IMR-90 (cell line): ENCODE measurements at regions not wholly inside any gene's neighbourhood (a gene's known extent, or its start where the extent isn't known, plus 50 kb on each side); places are given as distances from the start of the nearest gene placed in this dataset.

ENCODE experiments used
- ATAC-seq: fragments of 200-7000 bp; cut with Tn5 transposase; 2 replicates; pipeline ENCODE4 v1.9.1; 2020; ENCODE audit warnings: low read depth, mild to moderate bottlenecking, moderate library complexity
- BruUV-seq: library from RNA; stranded (reverse); fragments of 400-500 nt; replicated peaks from 2 replicates; lab custom pipeline; 2021; lab: Mats Ljungman, UMichigan
- CTCF ChIA-PET: fragments of 300-600 bp; formaldehyde crosslinking; extraction: SDS; loops from one replicate; lab custom pipeline; 2021; ENCODE audit warnings: antibody characterized with exemption; lab: Yijun Ruan, JAX
- POLR2A ChIA-PET: fragments of 300-600 bp; sonication (Branson Sonifier 250); formaldehyde crosslinking; loops from one replicate; lab custom pipeline; 2022; ENCODE audit warnings: antibody characterized with exemption; ENCODE audit not compliant: unreplicated experiment; lab: Charles Lee
- DNase-seq: peaks from one replicate; pipeline ENCODE4 v3.0.0; 2013
- H2AFZ ChIP-seq: replicated peaks from 2 replicates; pipeline ENCODE3; 2013; ENCODE audit warnings: low read length, mild to moderate bottlenecking; ENCODE audit not compliant: poor library complexity
- H2AK5ac ChIP-seq: 2 replicates; pipeline ENCODE4 v1.6.1; 2013; ENCODE audit warnings: low read depth, low read length, inconsistent platforms
- H2AK9ac ChIP-seq: replicated peaks from 2 replicates; pipeline ENCODE3; 2013; ENCODE audit warnings: mild to moderate bottlenecking, low read depth, low read length, moderate library complexity; ENCODE audit not compliant: poor library complexity
- H2BK120ac ChIP-seq: 2 replicates; pipeline ENCODE4 v1.6.1; 2013; ENCODE audit warnings: low read depth, low read length, inconsistent platforms
- H2BK15ac ChIP-seq: 3 replicates; pipeline ENCODE4 v1.6.1; 2013; ENCODE audit warnings: low read depth, low read length, inconsistent platforms
- H2BK20ac ChIP-seq: 2 replicates; pipeline ENCODE4 v1.6.1; 2013; ENCODE audit warnings: low read depth, mild to moderate bottlenecking, inconsistent platforms, low read length, moderate library complexity
- H2BK5ac ChIP-seq: 2 replicates; pipeline ENCODE4 v1.6.1; 2013; ENCODE audit warnings: mild to moderate bottlenecking, low read depth, low read length, inconsistent platforms; ENCODE audit not compliant: poor library complexity, severe bottlenecking
- H3K14ac ChIP-seq: replicated peaks from 2 replicates; pipeline ENCODE4 v1.6.1; 2013; ENCODE audit warnings: low read depth, low read length, inconsistent platforms
- H3K18ac ChIP-seq: 2 replicates; pipeline ENCODE4 v1.6.1; 2013; ENCODE audit warnings: low read depth, low read length, control low read depth
- H3K23ac ChIP-seq: 2 replicates; pipeline ENCODE4 v1.6.1; 2013; ENCODE audit warnings: low read depth, low read length, inconsistent platforms
- H3K27ac ChIP-seq: 2 replicates; pipeline ENCODE4 v1.5.1; 2013; ENCODE audit warnings: mild to moderate bottlenecking, control low read depth, low read length; ENCODE audit not compliant: insufficient read depth
- H3K27me3 ChIP-seq: 2 replicates; pipeline ENCODE4 v1.6.1; 2013; ENCODE audit warnings: low read length; ENCODE audit not compliant: control insufficient read depth, insufficient read depth
- H3K36me3 ChIP-seq: 2 replicates; pipeline ENCODE4 v1.6.1; 2013; ENCODE audit warnings: low read length, mixed read lengths; ENCODE audit not compliant: control insufficient read depth, insufficient read depth
- H3K4ac ChIP-seq: 2 replicates; pipeline ENCODE4 v1.6.1; 2013; ENCODE audit warnings: low read depth, low read length, inconsistent platforms
- H3K4me1 ChIP-seq: 2 replicates; pipeline ENCODE4 v1.6.1; 2013; ENCODE audit warnings: low read length, mixed read lengths; ENCODE audit not compliant: control insufficient read depth, insufficient read depth
- H3K4me2 ChIP-seq: 2 replicates; pipeline ENCODE4 v1.6.1; 2013; ENCODE audit warnings: low read depth, mild to moderate bottlenecking, control low read depth, low read length, moderate library complexity
- H3K4me3 ChIP-seq: 2 replicates; pipeline ENCODE4 v1.5.1; 2013; ENCODE audit warnings: low read depth, mild to moderate bottlenecking, control low read depth, low read length, moderate library complexity; ENCODE audit not compliant: insufficient read depth
- H3K56ac ChIP-seq: 2 replicates; pipeline ENCODE4 v1.6.1; 2013; ENCODE audit warnings: low read length, inconsistent platforms; ENCODE audit not compliant: insufficient read depth; ENCODE audit errors: extremely low read depth
- H3K79me1 ChIP-seq, 2 experiments: 2 replicates each; pipeline ENCODE4 v1.6.1; 2013; ENCODE audit warnings: low read length in 2 of 2, inconsistent platforms in 1 of 2, low read depth in 1 of 2
- H3K9ac ChIP-seq: 2 replicates; pipeline ENCODE4 v1.6.1; 2013; ENCODE audit warnings: low read depth, low read length, control low read depth
- H3K9me1 ChIP-seq: 2 replicates; pipeline ENCODE4 v1.6.1; 2013; ENCODE audit warnings: low read length, inconsistent platforms; ENCODE audit not compliant: insufficient read depth
- H3K9me3 ChIP-seq: 2 replicates; pipeline ENCODE4 v1.6.1; 2013; ENCODE audit warnings: low read length; ENCODE audit not compliant: control insufficient read depth, insufficient read depth
- H4K20me1 ChIP-seq: 2 replicates; pipeline ENCODE4 v1.6.1; 2013; ENCODE audit warnings: low read length, inconsistent platforms; ENCODE audit not compliant: insufficient read depth
- H4K5ac ChIP-seq: 2 replicates; pipeline ENCODE4 v1.6.1; 2013; ENCODE audit warnings: mild to moderate bottlenecking, low read depth, low read length, control low read depth
- H4K8ac ChIP-seq, 2 experiments: 2 replicates each; pipeline ENCODE4 v1.6.1; 2013; ENCODE audit warnings: low read depth in 2 of 2, low read length in 2 of 2, control low read depth in 1 of 2, inconsistent platforms in 1 of 2
- H4K91ac ChIP-seq: 2 replicates; pipeline ENCODE4 v1.6.1; 2013; ENCODE audit warnings: low read depth, low read length, inconsistent platforms; ENCODE audit not compliant: insufficient read depth
- CEBPB ChIP-seq: IDR thresholded peaks from 2 replicates; pipeline ENCODE4 v1.6.1; 2012; ENCODE audit warnings: low read depth, low read length, improper control_type of control experiment
- FOS ChIP-seq: fragments of 150-350 bp; IDR thresholded peaks from 2 replicates; pipeline ENCODE4 v1.6.1; 2016; ENCODE audit warnings: low read depth, low read length
- POLR2A ChIP-seq: IDR thresholded peaks from 2 replicates; pipeline ENCODE4 v1.6.1; 2012; ENCODE audit warnings: mild to moderate bottlenecking, low read depth, low read length
- RAD21 ChIP-seq: IDR thresholded peaks from 2 replicates; pipeline ENCODE4 v1.6.1; 2012; ENCODE audit warnings: low read length, improper control_type of control experiment
- SMC3 ChIP-seq: fragments of 150-350 bp; IDR thresholded peaks from 2 replicates; pipeline ENCODE4 v1.6.1; 2016; ENCODE audit warnings: low read depth, mild to moderate bottlenecking, antibody characterized with exemption, low read length, moderate library complexity
- WGBS, 2 experiments: methylation state at CpG; one replicate each; pipeline versions ENCODE4 v1.1.5 to v1.1.7; 2013; ENCODE audit warnings: missing lambda C conversion rate in 2 of 2; ENCODE audit not compliant: insufficient read length in 1 of 2; ENCODE audit errors: extremely low coverage in 2 of 2; 5-methylcytosine and 5-hydroxymethylcytosine counted together
- dilution Hi-C: fragments of 300-500 bp; cut with HindIII; formaldehyde crosslinking; loops from one replicate; pipeline ENCODE4 v1.14.3; 2018; ENCODE audit warnings: low sequenced_read_pairs; ENCODE audit not compliant: unreplicated experiment
- in situ Hi-C: fragments of 300-500 bp; cut with MboI; formaldehyde crosslinking; loops from 3 replicates; pipeline ENCODE4 v1.14.3; 2019; ENCODE audit warnings: low sequenced_read_pairs, inconsistent platforms, mixed read lengths
- intact Hi-C: fragments of 100-400 bp; cut with micrococcal nuclease; formaldehyde crosslinking; loops from 2 replicates; pipeline ENCODE4 v1.10.0; 2022
- TF ChIP-seq, protein P1 (sequence below): conservative IDR thresholded peaks from 2 replicates; pipeline ENCODE4 v1.5.1; 2012; ENCODE audit warnings: mild to moderate bottlenecking, low read depth, low read length, improper control_type of control experiment
- TF ChIP-seq, protein P2 (sequence below): fragments of 150-350 bp; IDR thresholded peaks from 2 replicates; pipeline ENCODE4 v1.6.1; 2016; ENCODE audit warnings: low read depth, mild to moderate bottlenecking, low read length, moderate library complexity, borderline replicate concordance

- no peak overlapping the region for H4K8ac ChIP-seq
- H3K9me3 ChIP-seq: peaks cover under 1% of the 10 kb centered on the region; the same call in 1 of the 2 replicates
- ATAC-seq: no peak
- no peak overlapping the region for H3K56ac ChIP-seq
- no peaks in the 10 kb centered on the region for H3K36me3 ChIP-seq
- BruUV-seq: no TSS peak
- H2AK5ac ChIP-seq: no peak overlapping the region
- CTCF ChIA-PET: interaction anchor here (0.7 to 1.1 kb wide), 2 partner anchors 19 to 78 kb away, joined by 3 read pairs; no protein-coding TSS in a partner anchor
- H3K4ac ChIP-seq: no peak overlapping the region
- no peak overlapping the region for H3K4me2 ChIP-seq
- H3K9me1 ChIP-seq: no peaks in the 10 kb centered on the region
- H3K9ac ChIP-seq: no peak overlapping the region
- H2BK20ac ChIP-seq: no peak overlapping the region
- H4K91ac ChIP-seq: no peak overlapping the region
- H2BK15ac ChIP-seq: no peak overlapping the region
- in situ Hi-C loops (no loop called here), intact Hi-C loops (no loop called here), dilution Hi-C loops (no loop called here)
- POLR2A ChIA-PET: no interaction called here
- peak; percentile 36 for DNase-seq
- no peaks in the 10 kb centered on the region for H3K79me1 ChIP-seq
- H3K27ac ChIP-seq: no peak overlapping the region
- H3K4me1 ChIP-seq: no peaks in the 10 kb centered on the region
- no peak overlapping the region for H3K18ac ChIP-seq
- no peaks in the 10 kb centered on the region for H3K27me3 ChIP-seq
- no peak overlapping the region for H3K23ac ChIP-seq
- TF ChIP-seq, protein P1, sequence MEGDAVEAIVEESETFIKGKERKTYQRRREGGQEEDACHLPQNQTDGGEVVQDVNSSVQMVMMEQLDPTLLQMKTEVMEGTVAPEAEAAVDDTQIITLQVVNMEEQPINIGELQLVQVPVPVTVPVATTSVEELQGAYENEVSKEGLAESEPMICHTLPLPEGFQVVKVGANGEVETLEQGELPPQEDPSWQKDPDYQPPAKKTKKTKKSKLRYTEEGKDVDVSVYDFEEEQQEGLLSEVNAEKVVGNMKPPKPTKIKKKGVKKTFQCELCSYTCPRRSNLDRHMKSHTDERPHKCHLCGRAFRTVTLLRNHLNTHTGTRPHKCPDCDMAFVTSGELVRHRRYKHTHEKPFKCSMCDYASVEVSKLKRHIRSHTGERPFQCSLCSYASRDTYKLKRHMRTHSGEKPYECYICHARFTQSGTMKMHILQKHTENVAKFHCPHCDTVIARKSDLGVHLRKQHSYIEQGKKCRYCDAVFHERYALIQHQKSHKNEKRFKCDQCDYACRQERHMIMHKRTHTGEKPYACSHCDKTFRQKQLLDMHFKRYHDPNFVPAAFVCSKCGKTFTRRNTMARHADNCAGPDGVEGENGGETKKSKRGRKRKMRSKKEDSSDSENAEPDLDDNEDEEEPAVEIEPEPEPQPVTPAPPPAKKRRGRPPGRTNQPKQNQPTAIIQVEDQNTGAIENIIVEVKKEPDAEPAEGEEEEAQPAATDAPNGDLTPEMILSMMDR: peak; percentile 48
- 0 out of 2 replicates have a peak, but pooled peaks have one; percentile 22 for TF ChIP-seq SMC3
- no peak for TF ChIP-seq FOS
- TF ChIP-seq, protein P2, sequence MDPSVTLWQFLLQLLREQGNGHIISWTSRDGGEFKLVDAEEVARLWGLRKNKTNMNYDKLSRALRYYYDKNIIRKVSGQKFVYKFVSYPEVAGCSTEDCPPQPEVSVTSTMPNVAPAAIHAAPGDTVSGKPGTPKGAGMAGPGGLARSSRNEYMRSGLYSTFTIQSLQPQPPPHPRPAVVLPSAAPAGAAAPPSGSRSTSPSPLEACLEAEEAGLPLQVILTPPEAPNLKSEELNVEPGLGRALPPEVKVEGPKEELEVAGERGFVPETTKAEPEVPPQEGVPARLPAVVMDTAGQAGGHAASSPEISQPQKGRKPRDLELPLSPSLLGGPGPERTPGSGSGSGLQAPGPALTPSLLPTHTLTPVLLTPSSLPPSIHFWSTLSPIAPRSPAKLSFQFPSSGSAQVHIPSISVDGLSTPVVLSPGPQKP: no peak
- TF ChIP-seq CEBPB: no peak
- TF ChIP-seq POLR2A: no peak
- TF ChIP-seq RAD21: peak; percentile 48
- no CpG with 5 or more reads among the region's 2 CpGs for WGBS, 2 experiments
- H3K14ac ChIP-seq: no peak overlapping the region
- no peak overlapping the region for H2AFZ ChIP-seq
- H2AK9ac ChIP-seq: no peak overlapping the region
- no peak overlapping the region for H4K5ac ChIP-seq
- no peak overlapping the region for H3K4me3 ChIP-seq
- H4K20me1 ChIP-seq: no peaks in the 10 kb centered on the region
- H2BK120ac ChIP-seq: no peak overlapping the region
- no peak overlapping the region for H2BK5ac ChIP-seq
These were observed 66.5 kb upstream of the SLC35F1 start for GRCh38 chr6:117840541-117840983.
